HepG2 (cell line): ENCODE measurements at regions not wholly inside any gene's neighbourhood (a gene's known extent, or its start where the extent isn't known, plus 50 kb on each side); places are given as distances from the start of the nearest gene placed in this dataset.

Experiments used
- ATAC-seq: fragments of 200-7000 bp; cut with Tn5 transposase; 3 replicates; pipeline ENCODE4 v1.9.1; 2020; ENCODE audit warnings: mild to moderate bottlenecking, moderate library complexity
- BruUV-seq: library from RNA; stranded (reverse); fragments of 400-500 nt; replicated peaks from 2 replicates; lab custom pipeline; 2021; lab: Mats Ljungman, UMichigan
- CTCF ChIA-PET: fragments of 300-600 bp; formaldehyde crosslinking; extraction: SDS; loops from one replicate; lab custom pipeline; 2021; ENCODE audit warnings: low total read pairs, inconsistent platforms, low intra/inter-chr PET ratio; lab: Yijun Ruan, JAX
- POLR2A ChIA-PET: fragments of 350-600 bp; sonication (Branson Sonifier 250); formaldehyde crosslinking; loops from one replicate; lab custom pipeline; 2020; ENCODE audit warnings: antibody characterized with exemption, inconsistent platforms; lab: Yijun Ruan, JAX
- DNase-seq: peaks from one replicate; pipeline ENCODE4 v3.0.0-alpha.2; 2015; ENCODE audit warnings: low spot score
- FAIRE-seq: peaks from 3 replicates; lab custom pipeline; 2011; peaks lifted over from hg19 to GRCh38; lab: Jason Lieb, UNC
- H2AFZ ChIP-seq: one replicate; pipeline ENCODE4 v1.6.1; 2011; ENCODE audit warnings: low read length, inconsistent platforms
- H3K27ac ChIP-seq: fragments of 300-600 bp; 3 replicates; pipeline ENCODE4 v1.8.0; 2011; ENCODE audit warnings: mixed run types, mild to moderate bottlenecking, mixed read lengths, low read length, inconsistent platforms; ENCODE audit not compliant: insufficient read depth; ENCODE audit errors: extremely low read length
- H3K27me3 ChIP-seq, 2 experiments: fragments of 200-600 bp in 1 of 2; 2 replicates in 1 of 2; 3 replicates in 1 of 2; pipeline versions ENCODE4 v1.6.0 to v1.8.0; 2011; ENCODE audit warnings: low read length in 2 of 2, mild to moderate bottlenecking in 2 of 2, moderate library complexity in 2 of 2, inconsistent platforms in 1 of 2; ENCODE audit not compliant: insufficient read depth in 2 of 2, control insufficient read depth in 1 of 2
- H3K36me3 ChIP-seq, 2 experiments: fragments of 200-600 bp in 1 of 2; replicated peaks in 1 of 2; 2 replicates in 1 of 2; 3 replicates in 1 of 2; pipeline versions ENCODE4 v1.5.1 to v1.8.0; 2011; ENCODE audit warnings: low read length in 2 of 2, inconsistent platforms in 1 of 2; ENCODE audit not compliant: insufficient read depth in 2 of 2, control insufficient read depth in 1 of 2
- H3K4me1 ChIP-seq: 2 replicates; pipeline ENCODE4 v1.5.1; 2012; ENCODE audit warnings: low read length, inconsistent platforms; ENCODE audit not compliant: insufficient read depth
- H3K4me2 ChIP-seq: 2 replicates; pipeline ENCODE4 v1.6.0; 2011; ENCODE audit warnings: low read depth, low read length, inconsistent platforms
- H3K4me3 ChIP-seq, 3 experiments: fragments of 200-600 bp in 1 of 3; sonication (generic), shearing (Covaris generic) in 1 of 3; replicated peaks in 1 of 3; 2 replicates each; pipeline ENCODE4 v1.5.1; 2011 to 2016; ENCODE audit warnings: low read length in 3 of 3, inconsistent platforms in 2 of 3, low read depth in 2 of 3, mild to moderate bottlenecking in 2 of 3, control low read depth in 1 of 3, mixed read lengths in 1 of 3; ENCODE audit not compliant: insufficient read depth in 1 of 3
- H3K79me2 ChIP-seq: one replicate; pipeline ENCODE4 v1.6.1; 2011; ENCODE audit warnings: low read length, inconsistent platforms; ENCODE audit not compliant: insufficient read depth
- H3K9ac ChIP-seq: 2 replicates; pipeline ENCODE4 v1.6.0; 2011; ENCODE audit warnings: mild to moderate bottlenecking, low read depth, low read length, inconsistent platforms; ENCODE audit not compliant: insufficient read depth
- H3K9me3 ChIP-seq: 2 replicates; pipeline ENCODE4 v1.5.1; 2012; ENCODE audit warnings: mild to moderate bottlenecking, low read length
- H4K20me1 ChIP-seq: 2 replicates; pipeline ENCODE4 v1.6.0; 2011; ENCODE audit warnings: inconsistent platforms, mild to moderate bottlenecking, low read length, moderate library complexity; ENCODE audit not compliant: insufficient read depth
- AGO1 ChIP-seq: fragments of 200-400 bp; formaldehyde crosslinking; IDR thresholded peaks from 2 replicates; pipeline ENCODE4 v1.6.1; 2017; ENCODE audit warnings: mild to moderate bottlenecking, low read depth, low read length, moderate library complexity; ENCODE audit not compliant: poor library complexity, severe bottlenecking
- ATAD3A ChIP-seq: sonication (generic); formaldehyde crosslinking; IDR thresholded peaks from 2 replicates; pipeline ENCODE4 v1.4.0; 2020; ENCODE audit warnings: missing genetic modification reagents
- E2F1 ChIP-seq: sonication (generic); formaldehyde crosslinking; IDR thresholded peaks from 2 replicates; pipeline ENCODE4 v1.5.0; 2020; ENCODE audit warnings: missing genetic modification reagents
- ISX ChIP-seq: sonication (generic); formaldehyde crosslinking; conservative IDR thresholded peaks from 2 replicates; pipeline ENCODE4 v1.5.0; 2020; ENCODE audit warnings: missing genetic modification reagents
- MATR3 ChIP-seq: sonication (generic); formaldehyde crosslinking; IDR thresholded peaks from 2 replicates; pipeline ENCODE4 v1.4.0; 2020; ENCODE audit warnings: missing genetic modification reagents
- NCOA2 ChIP-seq: sonication (generic); formaldehyde crosslinking; IDR thresholded peaks from 2 replicates; pipeline ENCODE4 v1.8.0; 2022; ENCODE audit warnings: inconsistent platforms
- POLR2A ChIP-seq, 2 experiments: IDR thresholded peaks; 2 replicates each; pipeline ENCODE4 v1.6.1; 2011; ENCODE audit warnings: low read depth in 2 of 2, low read length in 2 of 2, mild to moderate bottlenecking in 1 of 2, moderate library complexity in 1 of 2; ENCODE audit not compliant: insufficient read depth in 1 of 2
- RFXAP ChIP-seq: sonication (generic); formaldehyde crosslinking; IDR thresholded peaks from 2 replicates; pipeline ENCODE4 v1.4.0; 2020; ENCODE audit warnings: missing genetic modification reagents, borderline replicate concordance
- TFDP2 ChIP-seq: sonication (generic); formaldehyde crosslinking; IDR thresholded peaks from 2 replicates; pipeline ENCODE4 v1.4.0; 2020; ENCODE audit warnings: missing genetic modification reagents
- THAP8 ChIP-seq: sonication (generic); formaldehyde crosslinking; IDR thresholded peaks from 2 replicates; pipeline ENCODE4 v1.5.1; 2020; ENCODE audit warnings: missing genetic modification reagents, mild to moderate bottlenecking, borderline replicate concordance
- UBTF ChIP-seq: sonication (generic); formaldehyde crosslinking; IDR thresholded peaks from 2 replicates; pipeline ENCODE4 v1.4.0; 2020; ENCODE audit warnings: mild to moderate bottlenecking, missing genetic modification reagents
- WIZ ChIP-seq: sonication (generic); formaldehyde crosslinking; IDR thresholded peaks from 2 replicates; pipeline ENCODE4 v1.5.1; 2020; ENCODE audit warnings: mild to moderate bottlenecking, missing genetic modification reagents
- ZFX ChIP-seq: sonication (generic); formaldehyde crosslinking; IDR thresholded peaks from 2 replicates; pipeline ENCODE4 v1.4.0; 2020; ENCODE audit warnings: mild to moderate bottlenecking, low read depth, missing genetic modification reagents, moderate library complexity
- ZNF224 ChIP-seq: sonication (generic); formaldehyde crosslinking; IDR thresholded peaks from 2 replicates; pipeline ENCODE4 v1.5.0; 2020; ENCODE audit warnings: mild to moderate bottlenecking, missing genetic modification reagents
- ZNF749 ChIP-seq: sonication (generic); formaldehyde crosslinking; IDR thresholded peaks from 2 replicates; pipeline ENCODE4 v1.8.0; 2022; ENCODE audit warnings: mild to moderate bottlenecking, missing genetic modification reagents, moderate library complexity, borderline replicate concordance
- ZNF883 ChIP-seq: sonication (generic); formaldehyde crosslinking; IDR thresholded peaks from 2 replicates; pipeline ENCODE4 v1.5.1; 2020; ENCODE audit warnings: mild to moderate bottlenecking, missing genetic modification reagents; ENCODE audit errors: not compliant biosample characterization
- WGBS: methylation state at CpG from one replicate; pipeline ENCODE4 v1.1.6; 2017; ENCODE audit warnings: low lambda C conversion rate; 5-methylcytosine and 5-hydroxymethylcytosine counted together
- in situ Hi-C: cut with HindIII; loops from 2 replicates; pipeline ENCODE4 v1.10.0; 2017; ENCODE audit warnings: low pct_unique_long_range_greater_than_20kb; ENCODE audit not compliant: extremely low pct_ligation_motif_present
- intact Hi-C: fragments of 100-400 bp; cut with micrococcal nuclease; formaldehyde crosslinking; loops from one replicate; pipeline ENCODE4 v1.10.0; 2022; ENCODE audit not compliant: unreplicated experiment

GRCh38 chr10:2790396-2791188, 276.8 kb upstream of the PFKP start:
- ChIA-PET POLR2A (no interaction called here), CTCF (no interaction called here)
- H3K79me2 ChIP-seq, result no peaks in the 10 kb centered on the region
- no peak for DNase-seq
- no peaks in the 10 kb centered on the region for H4K20me1 ChIP-seq
- no peaks in the 10 kb centered on the region for H3K36me3 ChIP-seq
- no peak overlapping the region for H3K4me3 ChIP-seq
- no peak overlapping the region for H3K27ac ChIP-seq
- 44% methylated on average over 15 of the region's 15 CpGs for WGBS
- intact Hi-C loops, result no loop called here
- no peak overlapping the region for H3K4me2 ChIP-seq
- no peak overlapping the region for H2AFZ ChIP-seq
- in situ Hi-C loops, result no loop called here
- FAIRE-seq, result no peak
- H3K4me1 ChIP-seq, result no peaks in the 10 kb centered on the region
- no peaks in the 10 kb centered on the region for H3K9me3 ChIP-seq
- no peak overlapping the region for H3K9ac ChIP-seq
- peaks cover 0 to 3% of the 10 kb centered on the region in 2 experiments; a peak in 1 of 5 replicates for H3K27me3 ChIP-seq
- no TSS peak for BruUV-seq
- no peak for ATAC-seq
- TF ChIP-seq ZNF883 (CRISPR knock-in tag) (no peak), RFXAP (CRISPR knock-in tag) (no peak), MATR3 (CRISPR knock-in tag) (no peak), ISX (CRISPR knock-in tag) (no peak), TFDP2 (CRISPR knock-in tag) (no peak), AGO1 (no peak), UBTF (no peak), ZFX (CRISPR knock-in tag) (no peak), WIZ (CRISPR knock-in tag) (no peak), ZNF749 (no peak), E2F1 (CRISPR knock-in tag) (no peak), ZNF224 (CRISPR knock-in tag) (no peak), POLR2A (IDR thresholded peaks at IDR 0.05; ENCODE audit: insufficient read depth in 1 of 2, low read depth in 2 of 2, low read length in 2 of 2) (no peak), ATAD3A (no peak), NCOA2 (CRISPR knock-in tag) (no peak), THAP8 (CRISPR knock-in tag) (no peak)
